SK-N-SH (cell line): ENCODE measurements at regions not wholly inside any gene's neighbourhood (a gene's known extent, or its start where the extent isn't known, plus 50 kb on each side); places are given as distances from the start of the nearest gene placed in this dataset.

Experiments
- CTCF ChIA-PET: fragments of 300-600, 350-600 bp; formaldehyde crosslinking; extraction: SDS; loops from one replicate; lab custom pipeline; 2021; lab: Yijun Ruan, JAX
- POLR2A ChIA-PET: fragments of 350-600 bp; sonication (Branson Sonifier 250); formaldehyde crosslinking; extraction: SDS; loops from one replicate; lab custom pipeline; 2020; ENCODE audit warnings: antibody characterized with exemption, inconsistent platforms; lab: Yijun Ruan, JAX
- DNase-seq: peaks from one replicate; pipeline ENCODE4 v3.0.0; 2012
- H2AFZ ChIP-seq: fragments of 200-600 bp; sonication (generic); 2 replicates; pipeline ENCODE4 v1.8.1; 2016; ENCODE audit warnings: antibody characterized with exemption, mild to moderate bottlenecking, low read depth
- H3F3A ChIP-seq: fragments of 200-600 bp; sonication (generic); replicated peaks from 2 replicates; pipeline ENCODE3; 2016; ENCODE audit warnings: antibody characterized with exemption, mild to moderate bottlenecking; ENCODE audit not compliant: insufficient read depth
- H3K27ac ChIP-seq, 2 experiments: fragments of 200-500 bp in 1 of 2; fragments of 200-600 bp in 1 of 2; sonication (Bioruptor generic) in 1 of 2; sonication (generic), shearing (Covaris generic) in 1 of 2; 2 replicates each; pipeline versions ENCODE4 v1.5.1 to v1.6.1; 2014 to 2016; ENCODE audit warnings: low read depth in 2 of 2, inconsistent platforms in 1 of 2, low read length in 1 of 2, mild to moderate bottlenecking in 1 of 2, mixed read lengths in 1 of 2
- H3K27me3 ChIP-seq: fragments of 200-600 bp; sonication (generic), shearing (Covaris generic); 2 replicates; pipeline ENCODE4 v1.6.1; 2016; ENCODE audit warnings: mixed run types; ENCODE audit not compliant: insufficient read depth
- H3K36me3 ChIP-seq, 2 experiments: fragments of 200-500 bp in 1 of 2; fragments of 200-600 bp in 1 of 2; sonication (Bioruptor generic) in 1 of 2; sonication (generic) in 1 of 2; replicated peaks in 1 of 2; 2 replicates each; pipeline versions ENCODE3 to v1.5.1; 2014 to 2016; ENCODE audit warnings: low read length in 1 of 2, mild to moderate bottlenecking in 1 of 2; ENCODE audit not compliant: insufficient read depth in 2 of 2, control insufficient read depth in 1 of 2
- H3K4me1 ChIP-seq, 2 experiments: fragments of 200-500 bp in 1 of 2; fragments of 200-600 bp in 1 of 2; sonication (Bioruptor generic) in 1 of 2; sonication (generic), shearing (Covaris generic) in 1 of 2; 2 replicates each; pipeline versions ENCODE4 v1.5.1 to v1.6.1; 2014 to 2016; ENCODE audit warnings: low read depth in 1 of 2, low read length in 1 of 2, mixed run types in 1 of 2; ENCODE audit not compliant: insufficient read depth in 2 of 2, control insufficient read depth in 1 of 2
- H3K4me2 ChIP-seq: fragments of 200-600 bp; sonication (generic), shearing (Covaris generic); 2 replicates; pipeline ENCODE4 v1.6.1; 2017; ENCODE audit warnings: mixed run types
- H3K4me3 ChIP-seq, 2 experiments: fragments of 200-500 bp in 1 of 2; fragments of 200-600 bp in 1 of 2; sonication (Bioruptor generic) in 1 of 2; sonication (generic), shearing (Covaris generic) in 1 of 2; 2 replicates each; pipeline versions ENCODE4 v1.5.1 to v1.8.1; 2014 to 2016; ENCODE audit warnings: low read depth in 2 of 2, inconsistent platforms in 1 of 2, low read length in 1 of 2, mild to moderate bottlenecking in 1 of 2, mixed read lengths in 1 of 2, moderate library complexity in 1 of 2
- H3K79me2 ChIP-seq: fragments of 200-600 bp; sonication (generic); 2 replicates; pipeline ENCODE4 v1.8.1; 2017; ENCODE audit warnings: mild to moderate bottlenecking; ENCODE audit not compliant: insufficient read depth
- H3K9ac ChIP-seq: fragments of 200-600 bp; sonication (generic); 2 replicates; pipeline ENCODE4 v1.6.1; 2017; ENCODE audit warnings: mixed run types
- H3K9me2 ChIP-seq: fragments of 200-600 bp; sonication (generic); 2 replicates; pipeline ENCODE4 v1.6.1; 2017; ENCODE audit warnings: mixed run types
- H3K9me3 ChIP-seq: fragments of 200-600 bp; sonication (generic); 2 replicates; pipeline ENCODE4 v1.6.1; 2017; ENCODE audit warnings: mixed run types, mild to moderate bottlenecking, moderate library complexity
- H4K20me1 ChIP-seq: fragments of 200-600 bp; sonication (generic); 2 replicates; pipeline ENCODE4 v1.6.1; 2017; ENCODE audit warnings: mild to moderate bottlenecking, mixed run types; ENCODE audit not compliant: insufficient read depth
- CHD2 ChIP-seq: fragments of 150-350 bp; IDR thresholded peaks from 2 replicates; pipeline ENCODE4 v1.6.1; 2018; ENCODE audit warnings: low read length; ENCODE audit not compliant: partially characterized antibody
- EP300 ChIP-seq, 2 experiments: IDR thresholded peaks; 2 replicates each; pipeline versions ENCODE4 v1.4.0 to v1.6.1; 2012; ENCODE audit warnings: borderline replicate concordance in 1 of 2, low read depth in 1 of 2, low read length in 1 of 2
- FOXM1 ChIP-seq: IDR thresholded peaks from 2 replicates; pipeline ENCODE4 v1.4.0; 2012; ENCODE audit warnings: low read depth, mild to moderate bottlenecking
- GABPA ChIP-seq: IDR thresholded peaks from 2 replicates; pipeline ENCODE4 v1.4.0; 2012; ENCODE audit warnings: low read depth, mild to moderate bottlenecking
- GATA2 ChIP-seq: sonication (generic); formaldehyde crosslinking; IDR thresholded peaks from 2 replicates; pipeline ENCODE4 v1.5.0; 2020; ENCODE audit warnings: mild to moderate bottlenecking, missing genetic modification reagents
- JUND ChIP-seq: IDR thresholded peaks from 2 replicates; pipeline ENCODE4 v1.4.0; 2012
- NRF1 ChIP-seq: IDR thresholded peaks from 2 replicates; pipeline ENCODE4 v1.6.1; 2012; ENCODE audit warnings: low read depth, mild to moderate bottlenecking, low read length
- POLR2AphosphoS5 ChIP-seq: IDR thresholded peaks from 2 replicates; pipeline ENCODE4 v1.6.1; 2012; ENCODE audit warnings: low read depth, low read length
- RAD21 ChIP-seq: IDR thresholded peaks from 2 replicates; pipeline ENCODE4 v1.6.1; 2012; ENCODE audit warnings: mild to moderate bottlenecking, low read length
- RXRA ChIP-seq: IDR thresholded peaks from 2 replicates; pipeline ENCODE4 v1.4.0; 2012; ENCODE audit warnings: low read depth, mild to moderate bottlenecking, borderline replicate concordance
- TAF1 ChIP-seq: IDR thresholded peaks from 2 replicates; pipeline ENCODE4 v1.6.1; 2012; ENCODE audit warnings: low read depth, mild to moderate bottlenecking, low read length, moderate library complexity, borderline replicate concordance
- TCF12 ChIP-seq: IDR thresholded peaks from 2 replicates; pipeline ENCODE4 v1.4.0; 2012
- TEAD4 ChIP-seq: IDR thresholded peaks from 2 replicates; pipeline ENCODE4 v1.4.0; 2012; ENCODE audit warnings: mild to moderate bottlenecking, borderline replicate concordance; ENCODE audit not compliant: insufficient read depth
- USF1 ChIP-seq: IDR thresholded peaks from 2 replicates; pipeline ENCODE4 v1.4.0; 2012; ENCODE audit warnings: low read depth, borderline replicate concordance
- YY1 ChIP-seq: IDR thresholded peaks from 2 replicates; pipeline ENCODE4 v1.4.0; 2012; ENCODE audit warnings: low read depth, mild to moderate bottlenecking
- WGBS: methylation state at CpG from one replicate; pipeline ENCODE4 v1.1.6; 2017; ENCODE audit warnings: low lambda C conversion rate; 5-methylcytosine and 5-hydroxymethylcytosine counted together
- TF ChIP-seq, protein P1 (sequence below): fragments of 200-600 bp; sonication (generic); IDR thresholded peaks from 2 replicates; pipeline ENCODE4 v1.6.1; 2017; ENCODE audit warnings: antibody characterized with exemption, mild to moderate bottlenecking, moderate library complexity
- TF ChIP-seq, protein P2 (sequence below): fragments of 150-350 bp; IDR thresholded peaks from 2 replicates; pipeline ENCODE4 v1.6.1; 2017; ENCODE audit warnings: antibody characterized with exemption, low read length, low read depth, borderline replicate concordance
- TF ChIP-seq, protein P3 (sequence below): IDR thresholded peaks from 2 replicates; pipeline ENCODE4 v1.4.0; 2012; ENCODE audit warnings: low read depth

DNA sequence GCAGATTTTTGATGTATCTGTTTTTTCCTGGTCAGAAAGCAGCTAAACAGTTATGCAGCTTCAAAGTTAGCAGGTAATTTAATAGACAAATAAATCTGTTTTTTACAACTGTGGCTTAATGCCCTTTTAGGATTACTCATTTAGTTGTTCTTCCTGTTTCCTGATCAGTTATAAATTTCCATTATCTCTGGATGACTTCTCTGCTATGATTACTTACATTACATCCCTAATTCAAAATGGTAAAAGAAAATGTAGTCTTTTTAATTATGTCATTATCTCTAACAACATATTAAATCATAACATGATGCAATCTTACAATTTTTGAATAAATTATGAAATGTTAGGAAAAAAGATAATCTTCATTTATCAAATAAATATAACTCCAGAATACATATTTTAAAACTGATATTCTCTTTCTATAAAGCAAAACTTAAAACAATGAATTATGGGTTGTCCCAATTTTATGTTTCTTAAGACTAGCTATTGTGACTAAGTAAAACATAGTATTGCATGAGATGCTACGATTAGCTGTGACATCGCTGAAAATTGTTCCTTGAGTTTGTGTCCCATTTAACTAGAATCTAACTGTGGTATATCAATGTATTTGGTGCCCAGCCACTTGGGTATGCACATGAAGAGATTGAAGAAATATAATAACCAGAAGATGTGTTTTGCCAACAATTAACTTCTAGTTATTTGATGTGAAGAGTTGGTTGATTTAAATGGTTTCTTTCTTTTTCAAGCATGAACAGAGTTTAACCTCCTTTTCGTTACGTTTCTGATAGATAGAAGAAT lies 605.3 kb upstream of the SPRY2 start:
- H3K4me3 ChIP-seq, result no peak overlapping the region
- TF ChIP-seq EP300 (IDR thresholded peaks at IDR 0.05; ENCODE audit: borderline replicate concordance in 1 of 2, low read depth in 1 of 2, low read length in 1 of 2) (0 out of 4 replicates have a peak, but pooled peaks of 1 of the 2 experiments have one; percentile 9), YY1 (no peak)
- H2AFZ ChIP-seq, result no peak overlapping the region
- H3K4me2 ChIP-seq, result no peak overlapping the region
- WGBS, result 87% methylated on average over 4 of the region's 4 CpGs
- no peaks in the 10 kb centered on the region for H3K9me3 ChIP-seq
- no peak overlapping the region for H3K9ac ChIP-seq
- H3K27ac ChIP-seq, result peak overlapping the region in 1 of 2 experiments; percentile 16; a peak in 2 of 4 replicates
- no peaks in the 10 kb centered on the region for H4K20me1 ChIP-seq
- no peaks in the 10 kb centered on the region for H3K36me3 ChIP-seq
- DNase-seq, result no peak
- no peaks in the 10 kb centered on the region for H3F3A ChIP-seq
- H3K27me3 ChIP-seq, result no peaks in the 10 kb centered on the region
- H3K9me2 ChIP-seq, result no peaks in the 10 kb centered on the region
- ChIA-PET POLR2A (no interaction called here), CTCF (interaction anchor here (1.0 kb wide), 1 partner anchor 33 kb away, joined by 3 read pairs; no protein-coding TSS in a partner anchor)
- H3K79me2 ChIP-seq, result no peaks in the 10 kb centered on the region
- H3K4me1 ChIP-seq, result peaks cover 0 to 3% of the 10 kb centered on the region in 2 experiments; a peak in 2 of 4 replicates

- Histone ChIP-seq H3K4me2 (no peak overlapping the region), H3K9ac (no peak overlapping the region), H3K9me2 (no peaks in the 10 kb centered on the region), H3K9me3 (no peaks in the 10 kb centered on the region), H3K27ac (peak overlapping the region in 1 of 2 experiments; percentile 60; a peak in 2 of 4 replicates), H3K4me3 (no peak overlapping the region), H4K20me1 (no peaks in the 10 kb centered on the region), H2AFZ (no peak overlapping the region)
- ChIA-PET POLR2A (no interaction called here), CTCF (interaction anchor here (1.0 kb wide), 1 partner anchor 34 kb away, joined by 3 read pairs; no protein-coding TSS in a partner anchor)
- 49% methylated on average over 3 of the region's 3 CpGs for WGBS
- DNase-seq, result peak; percentile 12
- no peak for TF ChIP-seq FOXM1
- TF ChIP-seq TEAD4, result no peak
- no peak for TF ChIP-seq GABPA
- no peak for TF ChIP-seq EP300 (IDR thresholded peaks at IDR 0.05; ENCODE audit: borderline replicate concordance in 1 of 2, low read depth in 1 of 2, low read length in 1 of 2)
- TF ChIP-seq, all 33 proteins: peak for 0
- H3F3A ChIP-seq, result no peaks in the 10 kb centered on the region
- peaks cover 0 to 3% of the 10 kb centered on the region in 2 experiments; a peak in 2 of 4 replicates for H3K4me1 ChIP-seq
- H3K36me3 ChIP-seq, result no peaks in the 10 kb centered on the region
- H3K27me3 ChIP-seq, result no peaks in the 10 kb centered on the region
- H3K79me2 ChIP-seq, result no peaks in the 10 kb centered on the region
These were observed 604.4 kb upstream of the SPRY2 start for GRCh38 chr13:80945328-80945727.

DNA sequence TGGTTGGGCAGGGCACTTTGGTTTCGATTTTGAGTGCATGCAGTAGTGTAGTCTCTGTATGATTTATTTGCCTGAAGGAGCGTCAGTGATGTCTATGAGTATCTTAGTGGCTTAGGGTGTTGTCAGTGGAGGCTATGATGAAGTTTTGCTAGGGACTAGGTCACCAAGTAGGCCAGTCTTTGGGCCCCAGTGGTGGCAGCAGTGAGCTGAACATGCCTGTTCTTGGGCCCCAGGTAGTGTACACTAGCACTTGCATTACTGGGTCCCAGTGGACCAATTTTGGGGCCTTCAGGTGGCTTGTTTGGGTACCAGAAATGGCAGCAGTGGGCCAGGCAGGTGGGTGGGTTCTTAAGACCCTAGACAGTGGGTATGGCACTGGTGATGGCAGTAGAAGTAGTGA lies 598.7 kb upstream of the SPRY2 start:
- H3F3A ChIP-seq, result no peaks in the 10 kb centered on the region
- no peaks in the 10 kb centered on the region for H3K79me2 ChIP-seq
- H2AFZ ChIP-seq, result no peak overlapping the region
- ChIA-PET POLR2A (no interaction called here), CTCF (interaction anchor here (1.5 kb wide), 1 partner anchor 39 kb away, joined by 4 read pairs; no protein-coding TSS in a partner anchor)
- no peaks in the 10 kb centered on the region for H4K20me1 ChIP-seq
- H3K4me2 ChIP-seq, result no peak overlapping the region
- H3K4me3 ChIP-seq, result no peak overlapping the region
- no peaks in the 10 kb centered on the region for H3K36me3 ChIP-seq
- no peak for DNase-seq
- no peak overlapping the region for H3K9ac ChIP-seq
- H3K9me2 ChIP-seq, result no peaks in the 10 kb centered on the region
- no peaks in the 10 kb centered on the region for H3K27me3 ChIP-seq
- no peak overlapping the region for H3K27ac ChIP-seq
- H3K9me3 ChIP-seq, result no peaks in the 10 kb centered on the region
- WGBS, result 72% methylated on average over 2 of the region's 2 CpGs
- H3K4me1 ChIP-seq, result no peaks in the 10 kb centered on the region
- TF ChIP-seq GATA2 (CRISPR knock-in tag), result no peak
- TF ChIP-seq USF1, result no peak
- TF ChIP-seq, protein P1, sequence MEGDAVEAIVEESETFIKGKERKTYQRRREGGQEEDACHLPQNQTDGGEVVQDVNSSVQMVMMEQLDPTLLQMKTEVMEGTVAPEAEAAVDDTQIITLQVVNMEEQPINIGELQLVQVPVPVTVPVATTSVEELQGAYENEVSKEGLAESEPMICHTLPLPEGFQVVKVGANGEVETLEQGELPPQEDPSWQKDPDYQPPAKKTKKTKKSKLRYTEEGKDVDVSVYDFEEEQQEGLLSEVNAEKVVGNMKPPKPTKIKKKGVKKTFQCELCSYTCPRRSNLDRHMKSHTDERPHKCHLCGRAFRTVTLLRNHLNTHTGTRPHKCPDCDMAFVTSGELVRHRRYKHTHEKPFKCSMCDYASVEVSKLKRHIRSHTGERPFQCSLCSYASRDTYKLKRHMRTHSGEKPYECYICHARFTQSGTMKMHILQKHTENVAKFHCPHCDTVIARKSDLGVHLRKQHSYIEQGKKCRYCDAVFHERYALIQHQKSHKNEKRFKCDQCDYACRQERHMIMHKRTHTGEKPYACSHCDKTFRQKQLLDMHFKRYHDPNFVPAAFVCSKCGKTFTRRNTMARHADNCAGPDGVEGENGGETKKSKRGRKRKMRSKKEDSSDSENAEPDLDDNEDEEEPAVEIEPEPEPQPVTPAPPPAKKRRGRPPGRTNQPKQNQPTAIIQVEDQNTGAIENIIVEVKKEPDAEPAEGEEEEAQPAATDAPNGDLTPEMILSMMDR, result no peak
- TF ChIP-seq TCF12, result no peak
- no peak for TF ChIP-seq CHD2
- no peak for TF ChIP-seq RAD21
- no peak for TF ChIP-seq NRF1
- no peak for TF ChIP-seq JUND
- TF ChIP-seq, protein P2, sequence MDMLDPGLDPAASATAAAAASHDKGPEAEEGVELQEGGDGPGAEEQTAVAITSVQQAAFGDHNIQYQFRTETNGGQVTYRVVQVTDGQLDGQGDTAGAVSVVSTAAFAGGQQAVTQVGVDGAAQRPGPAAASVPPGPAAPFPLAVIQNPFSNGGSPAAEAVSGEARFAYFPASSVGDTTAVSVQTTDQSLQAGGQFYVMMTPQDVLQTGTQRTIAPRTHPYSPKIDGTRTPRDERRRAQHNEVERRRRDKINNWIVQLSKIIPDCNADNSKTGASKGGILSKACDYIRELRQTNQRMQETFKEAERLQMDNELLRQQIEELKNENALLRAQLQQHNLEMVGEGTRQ, result no peak
- TF ChIP-seq, protein P3, sequence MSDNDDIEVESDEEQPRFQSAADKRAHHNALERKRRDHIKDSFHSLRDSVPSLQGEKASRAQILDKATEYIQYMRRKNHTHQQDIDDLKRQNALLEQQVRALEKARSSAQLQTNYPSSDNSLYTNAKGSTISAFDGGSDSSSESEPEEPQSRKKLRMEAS, result no peak
- no peak for TF ChIP-seq RXRA
- TF ChIP-seq POLR2AphosphoS5, result no peak
- TF ChIP-seq TAF1, result no peak
